Common myeloid progenitor, CD34-positive (primary cell): ENCODE measurements at regions not wholly inside any gene's neighbourhood (a gene's known extent, or its start where the extent isn't known, plus 50 kb on each side); places are given as distances from the start of the nearest gene placed in this dataset.
A peak's percentile ranks its signal among the peaks of the same experiment; 100 is the strongest.

Experiments used
- CTCF ChIA-PET: fragments of 350-600 bp; sonication (Branson Sonifier 250); formaldehyde crosslinking; loops from one replicate; lab custom pipeline; 2021; ENCODE audit warnings: antibody characterized with exemption; lab: Charles Lee
- POLR2A ChIA-PET: fragments of 350-600 bp; sonication (Branson Sonifier 250); formaldehyde crosslinking; loops from one replicate; lab custom pipeline; 2021; ENCODE audit warnings: antibody characterized with exemption; lab: Charles Lee
- DNase-seq, 3 donors: peaks; one replicate each; pipeline versions ENCODE4 v3.0.0 to v3.0.0-alpha.2; 2013
- H3K27ac ChIP-seq, 2 experiments: 1 replicate in 1 of 2; 2 replicates in 1 of 2; pipeline ENCODE4 v1.7.0; 2013; ENCODE audit warnings: inconsistent platforms in 2 of 2, low read length in 2 of 2, mild to moderate bottlenecking in 2 of 2, low read depth in 1 of 2, moderate library complexity in 1 of 2; ENCODE audit not compliant: severe bottlenecking in 2 of 2, insufficient read depth in 1 of 2, poor library complexity in 1 of 2
- H3K27me3 ChIP-seq, 5 experiments: replicated peaks in 2 of 5; 1 replicate in 3 of 5; 2 replicates in 2 of 5; pipeline versions ENCODE4 v1.6.1 to v1.7.0; 2013; ENCODE audit warnings: low read length in 4 of 5, mild to moderate bottlenecking in 2 of 5, moderate library complexity in 2 of 5, inconsistent platforms in 1 of 5; ENCODE audit not compliant: insufficient read depth in 5 of 5, control insufficient read depth in 4 of 5
- H3K36me3 ChIP-seq, 4 experiments: 1 replicate in 2 of 4; 2 replicates in 2 of 4; pipeline versions ENCODE4 v1.6.1 to v1.7.0; 2013; ENCODE audit warnings: low read length in 3 of 4, control low read depth in 1 of 4, mild to moderate bottlenecking in 1 of 4; ENCODE audit not compliant: control insufficient read depth in 4 of 4, insufficient read depth in 4 of 4
- H3K4me1 ChIP-seq, 4 experiments: 1 replicate in 3 of 4; 2 replicates in 1 of 4; pipeline versions ENCODE4 v1.6.1 to v1.7.1; 2013; ENCODE audit warnings: low read length in 3 of 4, mild to moderate bottlenecking in 3 of 4, control low read depth in 1 of 4, inconsistent platforms in 1 of 4, moderate library complexity in 1 of 4; ENCODE audit not compliant: control insufficient read depth in 4 of 4, insufficient read depth in 4 of 4; ENCODE audit errors: control extremely low read depth in 1 of 4
- H3K4me3 ChIP-seq, 7 experiments: 1 replicate in 4 of 7; 2 replicates in 3 of 7; pipeline versions ENCODE4 v1.5.1 to v1.7.0; 2013; ENCODE audit warnings: mild to moderate bottlenecking in 7 of 7, low read length in 6 of 7, moderate library complexity in 6 of 7, inconsistent platforms in 2 of 7, low read depth in 2 of 7, control low read depth in 1 of 7; ENCODE audit not compliant: insufficient read depth in 4 of 7, control insufficient read depth in 1 of 7; ENCODE audit errors: extremely low read depth in 1 of 7
- H3K9me3 ChIP-seq, 5 experiments: 1 replicate in 4 of 5; 2 replicates in 1 of 5; pipeline versions ENCODE4 v1.6.1 to v1.7.1; 2013; ENCODE audit warnings: low read length in 4 of 5, mild to moderate bottlenecking in 2 of 5, inconsistent platforms in 1 of 5, low read depth in 1 of 5, moderate library complexity in 1 of 5; ENCODE audit not compliant: control insufficient read depth in 4 of 5, insufficient read depth in 2 of 5; ENCODE audit errors: control extremely low read depth in 1 of 5
- WGBS: methylation state at CpG from one replicate; pipeline ENCODE4 v1.1.5; 2013; ENCODE audit not compliant: insufficient coverage; 5-methylcytosine and 5-hydroxymethylcytosine counted together

- Histone ChIP-seq H3K36me3 (no peaks in the 10 kb centered on the region), H3K9me3 (peaks cover 0 to 3% (median 0%) of the 10 kb centered on the region in 5 experiments), H3K4me3 (no peak overlapping the region), H3K4me1 (no peaks in the 10 kb centered on the region), H3K27me3 (no peaks in the 10 kb centered on the region), H3K27ac (no peak overlapping the region)
- no peak for DNase-seq
- no CpG with 5 or more reads among the region's 3 CpGs for WGBS
- ChIA-PET POLR2A (no interaction called here), CTCF (no interaction called here)
Measured at GRCh38 chr9:71191708-71192107, 70.3 kb upstream of the TRPM3 start.

GRCh38 chr9:71183251-71183650, 61.8 kb upstream of the TRPM3 start:
- no peaks in the 10 kb centered on the region for H3K9me3 ChIP-seq
- no peaks in the 10 kb centered on the region for H3K36me3 ChIP-seq
- WGBS, result 22% methylated on average over 3 of the region's 3 CpGs
- peak overlapping the region in 1 of 2 experiments; percentile 45 for H3K27ac ChIP-seq
- H3K27me3 ChIP-seq, result no peaks in the 10 kb centered on the region
- H3K4me1 ChIP-seq, result peaks cover 0 to 13% (median 8%) of the 10 kb centered on the region in 4 experiments
- CTCF ChIA-PET, result interaction anchor here (0.7 to 0.9 kb wide), 2 partner anchors 38 to 107 kb away, joined by 3 read pairs; no protein-coding TSS in a partner anchor
- peak; percentile 14 to 65 (median 59) for DNase-seq
- POLR2A ChIA-PET, result no interaction called here
- peak overlapping the region in 2 of 7 experiments; percentile 7 to 51 for H3K4me3 ChIP-seq

- 97% methylated on average over 3 of the region's 3 CpGs for WGBS
- no peak for DNase-seq
- Histone ChIP-seq H3K4me1 (peaks cover 0 to 19% (median 10%) of the 10 kb centered on the region in 4 experiments), H3K9me3 (no peaks in the 10 kb centered on the region), H3K27ac (no peak overlapping the region), H3K36me3 (no peaks in the 10 kb centered on the region), H3K27me3 (no peaks in the 10 kb centered on the region), H3K4me3 (no peak overlapping the region)
- ChIA-PET CTCF (no interaction called here), POLR2A (no interaction called here)
Measured at GRCh38 chr9:71179183-71179582, 57.8 kb upstream of the TRPM3 start.

- no peaks in the 10 kb centered on the region for H3K9me3 ChIP-seq
- H3K4me1 ChIP-seq, result peaks cover 0 to 8% (median 4%) of the 10 kb centered on the region in 4 experiments
- WGBS, result no CpG with 5 or more reads among the region's 3 CpGs
- H3K27ac ChIP-seq, result peak overlapping the region in 1 of 2 experiments; percentile 59
- ChIA-PET CTCF (no interaction called here), POLR2A (interaction anchor here (0.6 kb wide), 1 partner anchor 13 kb away, joined by 5 read pairs; no protein-coding TSS in a partner anchor)
- peak overlapping the region in 1 of 7 experiments; percentile 4 for H3K4me3 ChIP-seq
- peak in 2 of 3 donors; percentile 27 to 51 for DNase-seq
- H3K36me3 ChIP-seq, result no peaks in the 10 kb centered on the region
- no peaks in the 10 kb centered on the region for H3K27me3 ChIP-seq
Measured at GRCh38 chr9:71177901-71178300, 56.5 kb upstream of the TRPM3 start.

GRCh38 chr9:71171517-71171916, 50.1 kb upstream of the TRPM3 start:
- 100% methylated on average over 2 of the region's 9 CpGs for WGBS
- no peaks in the 10 kb centered on the region for H3K36me3 ChIP-seq
- H3K9me3 ChIP-seq, result peaks cover 0 to 6% (median 0%) of the 10 kb centered on the region in 5 experiments
- CTCF ChIA-PET, result no interaction called here
- no peaks in the 10 kb centered on the region for H3K27me3 ChIP-seq
- H3K4me3 ChIP-seq, result no peak overlapping the region
- no peak overlapping the region for H3K27ac ChIP-seq
- no peaks in the 10 kb centered on the region for H3K4me1 ChIP-seq
- POLR2A ChIA-PET, result no interaction called here
- DNase-seq, result no peak
